Stimulated activated CD4-positive, alpha-beta T cell treated with anti-CD3 and anti-CD28 coated beads, Interleukin-2, amount 100 ng/mL, for 48 hours (primary cell): ENCODE measurements at regions not wholly inside any gene's neighbourhood (a gene's known extent, or its start where the extent isn't known, plus 50 kb on each side); places are given as distances from the start of the nearest gene placed in this dataset.
"Not testable (repeated sequence)": the region's sequence is repeated elsewhere in the genome, so short reads cannot be mapped to it uniquely, and the experiment has no call there.

Experiments used
- DNase-seq, 2 donors: peaks; one replicate each; pipeline ENCODE4 v3.0.0-alpha.2; 2020

DNA sequence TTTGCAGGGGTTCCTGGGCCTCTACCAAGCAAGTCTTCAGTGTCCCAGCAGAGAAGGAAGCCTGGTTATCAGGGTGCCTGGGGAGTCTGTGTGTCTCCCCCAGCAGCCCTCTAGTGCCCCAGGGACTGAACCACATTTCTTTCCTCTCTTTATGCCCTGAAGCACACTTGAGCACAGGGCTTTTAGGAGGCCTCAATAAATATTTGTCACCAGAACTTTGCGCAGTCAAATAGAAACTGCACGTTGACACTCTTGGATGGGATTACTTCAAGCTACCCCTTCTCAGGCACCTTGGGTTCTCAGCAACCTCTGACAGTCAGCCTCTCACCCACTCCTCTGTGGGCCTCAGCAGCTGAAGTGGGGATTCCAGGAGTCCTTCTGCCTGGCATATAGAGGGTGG is 226.6 kb upstream of the HES1 start:
- no peak for DNase-seq

DNA sequence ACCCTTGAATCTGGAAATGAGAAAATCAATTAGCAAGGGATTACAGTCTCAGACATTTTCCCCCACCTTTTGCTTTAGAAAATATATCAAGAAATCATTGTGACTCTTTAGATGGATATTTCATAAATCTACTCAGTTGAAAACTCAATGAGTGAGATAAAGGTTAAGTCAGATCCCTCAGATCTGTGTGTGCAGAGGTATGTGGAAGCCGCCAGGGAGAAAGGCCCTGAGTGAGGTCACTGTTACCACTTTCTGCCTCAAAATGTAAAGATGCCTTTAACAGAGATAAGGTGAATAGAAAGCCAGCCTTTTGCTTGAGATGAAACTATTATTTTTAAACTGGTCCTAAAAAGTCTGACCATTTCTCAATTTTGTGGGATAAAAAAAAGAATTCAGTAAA is 225.6 kb upstream of the HES1 start:
- DNase-seq, result no peak

DNA sequence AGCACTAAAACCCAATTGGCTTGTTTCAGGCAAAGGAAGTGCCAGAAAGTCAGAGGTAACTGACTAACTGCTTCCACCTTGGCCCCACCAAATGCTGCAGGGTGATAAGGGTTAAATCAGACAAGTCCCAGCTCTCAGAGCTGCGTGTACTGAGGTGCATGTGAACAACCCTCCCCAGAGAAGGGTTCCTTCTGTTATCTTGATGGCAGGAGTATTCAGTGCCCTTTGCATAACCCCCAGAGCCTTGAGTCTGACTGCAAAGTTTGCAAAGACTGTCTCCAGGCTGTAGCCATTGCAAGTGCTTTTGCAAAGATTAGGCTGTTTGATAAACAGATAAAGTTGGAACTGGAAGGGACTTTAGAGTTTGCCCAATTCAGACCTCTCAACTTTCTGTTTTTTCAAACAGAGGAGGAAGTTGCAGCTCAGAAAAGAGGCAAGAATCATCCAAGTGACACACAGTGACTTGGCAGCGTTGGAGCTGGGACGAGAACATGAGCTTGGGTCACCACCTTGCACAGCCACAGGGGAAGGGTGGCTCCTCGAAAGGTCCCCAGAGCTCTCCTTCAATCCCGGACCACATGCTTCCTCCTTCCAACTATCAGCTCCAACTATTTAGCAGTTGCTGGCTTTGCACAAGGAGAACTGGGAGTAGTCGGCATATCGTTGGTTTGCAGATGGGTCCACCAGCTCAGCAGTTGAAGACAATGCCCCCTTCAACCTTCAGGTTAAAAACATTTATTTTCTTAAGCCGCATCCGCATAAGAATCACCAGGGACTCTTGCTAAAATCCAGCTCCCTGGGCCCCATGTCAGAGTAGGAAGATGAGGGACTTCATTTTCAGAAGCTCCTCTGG is 224.8 kb upstream of the HES1 start:
- no peak for DNase-seq

DNA sequence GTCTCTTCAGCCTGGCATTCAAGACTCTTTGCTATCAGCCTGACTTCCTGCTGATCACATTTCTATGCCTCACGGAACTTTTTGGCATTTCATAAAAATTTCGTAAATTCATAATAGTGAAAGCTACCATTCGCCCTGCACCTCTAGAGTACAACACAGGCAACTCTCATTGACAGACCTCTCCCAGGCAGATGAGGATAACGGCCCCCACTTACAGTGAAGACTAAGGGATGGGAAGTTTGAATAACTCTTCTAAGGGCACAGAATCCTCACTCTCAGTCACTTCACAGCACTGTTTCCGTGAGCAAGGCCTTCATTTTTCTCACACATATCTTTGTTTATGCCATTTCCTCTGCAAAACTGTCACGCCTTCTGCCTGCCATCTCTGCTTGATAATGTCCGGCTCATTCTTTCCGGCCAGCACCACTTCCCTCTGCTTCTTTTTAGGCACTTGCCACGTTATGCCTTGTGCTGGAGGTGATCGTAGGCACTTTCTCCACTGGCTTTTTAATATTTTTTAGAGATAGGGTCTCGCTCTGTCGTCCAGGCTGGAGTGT is 224.1 kb upstream of the HES1 start:
- no peak for DNase-seq

DNA sequence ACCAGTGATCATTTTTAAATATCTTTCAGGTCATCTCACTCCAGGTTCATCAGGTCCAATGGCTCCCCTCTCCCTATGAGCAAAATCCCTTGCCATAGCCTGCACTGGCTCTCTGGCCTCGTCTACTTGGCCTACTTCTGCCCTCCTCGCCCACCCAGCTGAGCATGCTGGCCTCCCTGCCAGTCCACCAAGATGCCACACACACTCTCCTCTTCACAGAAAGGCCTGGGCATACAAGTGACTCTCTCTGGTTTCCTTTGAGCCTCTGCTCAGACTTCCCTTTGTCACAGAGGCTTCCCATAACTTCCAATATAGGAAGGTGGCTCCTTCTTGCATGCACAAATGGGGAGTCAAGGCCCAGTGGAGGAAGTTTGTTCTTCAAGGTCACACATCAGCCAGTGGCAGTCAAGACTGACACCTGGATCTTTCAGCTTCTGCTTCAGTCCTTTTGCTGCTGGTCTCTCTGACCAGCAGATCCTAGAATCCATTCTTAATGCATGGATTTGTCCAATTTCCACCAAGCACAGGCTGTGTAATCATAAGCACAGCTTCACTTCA is 223.2 kb upstream of the HES1 start:
- no peak for DNase-seq

DNA sequence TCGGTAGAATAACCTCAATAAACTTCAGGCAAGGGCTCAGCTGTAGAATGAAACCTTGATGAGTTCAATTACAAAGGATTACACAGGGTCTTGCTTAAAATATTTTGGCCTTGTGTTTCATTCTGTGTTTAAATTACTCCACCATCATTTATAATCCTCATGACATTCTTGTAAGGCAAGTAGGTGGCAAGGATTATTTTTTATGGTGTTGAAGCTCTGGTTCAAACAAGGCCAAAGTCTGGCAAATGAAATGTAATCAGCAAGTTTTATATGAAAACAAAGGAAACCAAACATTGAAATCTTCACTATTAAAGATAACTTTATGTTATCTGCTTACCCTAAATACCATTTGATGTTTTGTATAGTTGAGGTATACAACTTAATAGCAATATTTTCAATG is 221.3 kb upstream of the HES1 start:
- no peak for DNase-seq

DNA sequence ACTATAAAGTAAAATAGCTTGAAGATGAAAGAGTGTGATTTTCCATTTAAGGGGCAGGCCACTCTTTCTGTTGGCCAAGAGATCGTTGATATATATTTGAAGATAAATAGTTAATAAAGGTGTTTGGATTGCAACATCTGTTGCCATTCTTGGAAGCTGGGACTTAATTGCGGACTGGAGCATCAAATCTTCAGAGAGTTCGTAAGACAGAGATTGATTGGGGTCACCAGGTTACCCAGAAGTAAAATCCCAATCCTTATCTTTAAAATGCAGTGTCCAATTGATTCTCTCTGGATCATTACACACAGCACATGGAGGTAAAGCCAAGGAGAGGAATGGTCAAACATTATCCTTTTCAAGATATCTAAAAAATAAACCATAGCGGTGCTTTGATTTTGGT is 220.8 kb upstream of the HES1 start:
- DNase-seq, result no peak

DNA sequence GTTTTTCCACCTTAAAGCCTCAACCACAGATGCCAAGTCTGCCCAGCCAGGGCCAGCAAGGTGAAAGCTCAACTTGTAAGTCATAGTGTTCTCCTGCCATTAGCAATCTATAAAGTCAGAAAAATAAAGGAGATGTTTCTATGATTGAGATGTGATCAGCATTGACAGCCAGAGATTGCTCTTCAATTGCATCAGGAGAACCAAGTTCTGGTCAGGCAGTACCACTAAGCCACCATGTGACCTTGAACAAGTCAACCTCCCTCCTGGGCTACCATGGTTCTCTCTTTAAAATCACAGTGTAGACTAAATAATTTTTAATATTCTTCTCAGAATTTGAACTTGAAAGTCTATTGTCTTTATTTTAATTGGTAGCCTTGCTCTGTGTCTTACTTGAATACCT is 220.3 kb upstream of the HES1 start:
- DNase-seq, result no peak

DNA sequence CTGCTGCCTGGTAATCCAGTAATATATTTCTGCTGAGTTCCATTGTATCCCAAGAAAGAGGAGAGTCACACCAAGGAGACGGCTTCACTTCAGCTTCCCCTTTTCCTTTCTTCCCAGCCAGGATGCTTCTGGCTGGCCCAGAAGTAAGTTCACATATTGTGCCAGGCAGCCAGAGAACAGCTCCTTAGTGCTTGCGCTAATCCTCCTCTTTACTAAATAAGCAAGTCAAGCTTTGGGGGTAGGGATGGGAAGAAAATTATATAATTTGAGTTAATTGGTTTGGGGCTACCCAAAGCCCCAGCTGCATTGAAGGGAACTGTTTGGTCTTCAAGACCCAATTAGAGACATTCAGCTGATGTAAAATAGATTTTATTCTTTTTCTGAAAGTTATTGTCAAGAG is 218.8 kb upstream of the HES1 start:
- DNase-seq, result no peak

DNA sequence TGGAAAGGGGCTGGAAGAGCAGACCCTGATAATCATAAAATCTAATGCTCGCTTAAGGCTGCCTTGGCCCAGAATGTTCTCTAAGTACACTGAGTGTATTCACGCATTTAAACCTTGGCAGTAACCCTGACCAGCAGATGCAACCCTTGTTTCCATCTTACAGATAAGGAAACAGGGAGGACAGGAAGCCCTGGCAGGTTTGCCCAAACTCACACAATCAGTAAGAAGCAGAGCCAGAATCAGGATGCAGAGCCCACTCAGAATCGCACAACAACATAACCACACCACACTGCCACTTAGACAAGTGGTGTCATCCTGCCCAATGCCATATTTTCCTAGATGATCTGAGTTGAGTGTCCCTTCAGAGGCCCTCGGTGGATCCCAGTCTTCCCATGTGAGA is 214.5 kb upstream of the HES1 start:
- no peak for DNase-seq

DNA sequence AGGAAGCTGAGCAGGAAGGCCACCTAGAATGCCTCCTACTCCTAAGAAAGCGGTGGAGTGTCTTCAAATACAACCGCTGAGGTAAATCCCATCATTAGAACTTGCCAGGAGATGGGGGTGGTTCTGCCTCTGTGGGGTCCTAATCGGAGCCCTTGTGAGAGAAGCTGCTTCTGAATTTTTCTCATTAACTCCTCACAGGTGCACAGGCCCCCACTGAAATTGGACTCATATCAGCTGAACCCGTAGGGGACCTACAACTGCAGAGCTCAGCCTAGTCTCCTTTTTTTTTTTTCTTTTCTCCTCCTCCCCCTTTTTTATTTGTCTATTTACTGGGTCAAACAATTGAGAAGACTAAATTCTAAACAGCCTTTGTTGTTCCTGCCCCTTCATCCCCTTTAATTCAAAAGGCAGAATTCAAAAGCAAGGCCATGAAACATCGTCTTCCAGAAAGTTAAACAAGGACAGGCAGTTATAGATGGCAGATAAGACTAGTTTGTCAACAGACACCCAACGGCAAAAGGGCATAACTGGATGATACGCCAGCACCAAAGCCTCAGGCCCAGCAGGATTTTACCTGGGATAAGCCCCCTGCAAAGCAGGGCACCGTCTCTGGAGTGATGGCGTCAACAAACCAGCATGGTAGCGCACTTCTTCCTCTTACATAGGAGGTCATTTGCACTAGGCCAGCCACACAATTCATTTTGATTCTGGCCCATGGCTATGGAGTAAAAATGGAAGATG is 213.7 kb upstream of the HES1 start:
- no peak for DNase-seq

DNA sequence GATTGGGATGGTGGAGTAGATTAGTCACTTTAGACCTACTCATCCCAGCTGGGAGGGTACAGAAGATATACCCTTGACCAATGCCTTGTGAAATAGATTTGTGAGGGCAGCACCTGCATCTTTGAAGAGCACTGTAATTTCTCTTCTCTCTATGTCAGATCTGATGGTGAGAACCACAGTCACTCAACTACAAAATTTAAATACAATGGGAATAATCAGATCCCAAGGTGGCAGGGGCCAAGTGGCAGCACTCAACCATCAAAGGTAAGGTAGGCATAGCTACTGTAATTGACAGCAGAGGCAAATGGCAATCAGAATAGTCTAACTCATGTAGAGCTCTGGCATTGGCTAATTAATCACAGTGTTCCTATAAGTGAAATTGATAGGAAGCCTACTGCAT is 212.0 kb upstream of the HES1 start:
- DNase-seq, result not testable (repeated sequence)

DNA sequence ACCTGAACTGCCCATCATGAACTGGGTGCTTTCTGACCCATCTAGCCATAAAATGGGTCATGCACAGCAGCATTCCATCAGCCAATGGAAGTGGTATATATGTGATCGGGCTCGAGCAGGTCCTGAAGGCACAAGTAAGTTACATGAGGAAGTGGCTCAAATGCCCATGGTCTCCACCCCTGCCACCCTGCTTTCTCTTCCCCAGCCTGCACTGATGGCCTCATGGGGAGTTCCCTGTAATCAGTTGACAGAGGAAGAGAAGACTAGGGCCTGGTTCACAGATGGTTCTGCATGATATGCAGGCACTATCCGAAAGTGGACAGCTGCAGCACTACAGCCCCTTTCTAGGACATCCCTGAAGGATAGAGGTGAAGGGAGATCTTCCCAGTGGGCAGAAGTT is 209.9 kb upstream of the HES1 start:
- DNase-seq, result not testable (repeated sequence)

DNA sequence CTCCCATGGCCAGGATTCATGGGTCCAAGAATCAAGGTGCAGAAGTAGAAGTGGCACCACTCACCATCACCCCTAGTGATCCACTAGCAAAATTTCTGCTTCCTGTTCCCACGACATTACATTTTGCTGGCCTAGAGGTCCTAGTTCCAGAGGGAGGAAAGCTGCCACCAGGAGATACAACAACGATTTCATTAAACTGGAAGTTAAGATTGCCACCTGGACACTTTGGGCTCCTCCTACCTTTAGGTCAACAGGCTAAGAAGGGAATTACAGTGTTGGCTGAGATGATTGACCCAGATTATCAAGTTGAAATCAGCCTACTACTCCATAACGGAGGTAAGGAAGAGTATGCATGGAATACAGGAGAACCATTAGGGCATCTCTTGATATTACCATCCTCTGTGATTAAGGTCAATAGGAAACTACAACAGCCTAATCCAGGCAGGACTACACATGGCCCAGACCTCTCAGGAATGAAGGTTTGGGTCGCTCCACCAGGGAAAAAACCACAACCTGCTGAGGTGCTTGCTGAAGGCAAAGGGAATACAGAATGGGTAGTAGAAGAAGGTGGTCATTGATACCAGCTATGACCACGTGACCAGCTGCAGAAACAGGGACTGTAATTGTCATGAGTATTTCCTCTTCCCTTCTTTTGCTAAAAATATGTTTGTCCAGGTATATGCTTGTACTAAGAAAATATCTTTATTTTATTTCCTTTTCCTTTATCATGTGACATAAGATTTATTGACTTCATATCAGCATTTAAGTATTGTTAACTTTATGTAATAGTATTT is 208.3 kb upstream of the HES1 start:
- DNase-seq, result not testable (repeated sequence)

DNA sequence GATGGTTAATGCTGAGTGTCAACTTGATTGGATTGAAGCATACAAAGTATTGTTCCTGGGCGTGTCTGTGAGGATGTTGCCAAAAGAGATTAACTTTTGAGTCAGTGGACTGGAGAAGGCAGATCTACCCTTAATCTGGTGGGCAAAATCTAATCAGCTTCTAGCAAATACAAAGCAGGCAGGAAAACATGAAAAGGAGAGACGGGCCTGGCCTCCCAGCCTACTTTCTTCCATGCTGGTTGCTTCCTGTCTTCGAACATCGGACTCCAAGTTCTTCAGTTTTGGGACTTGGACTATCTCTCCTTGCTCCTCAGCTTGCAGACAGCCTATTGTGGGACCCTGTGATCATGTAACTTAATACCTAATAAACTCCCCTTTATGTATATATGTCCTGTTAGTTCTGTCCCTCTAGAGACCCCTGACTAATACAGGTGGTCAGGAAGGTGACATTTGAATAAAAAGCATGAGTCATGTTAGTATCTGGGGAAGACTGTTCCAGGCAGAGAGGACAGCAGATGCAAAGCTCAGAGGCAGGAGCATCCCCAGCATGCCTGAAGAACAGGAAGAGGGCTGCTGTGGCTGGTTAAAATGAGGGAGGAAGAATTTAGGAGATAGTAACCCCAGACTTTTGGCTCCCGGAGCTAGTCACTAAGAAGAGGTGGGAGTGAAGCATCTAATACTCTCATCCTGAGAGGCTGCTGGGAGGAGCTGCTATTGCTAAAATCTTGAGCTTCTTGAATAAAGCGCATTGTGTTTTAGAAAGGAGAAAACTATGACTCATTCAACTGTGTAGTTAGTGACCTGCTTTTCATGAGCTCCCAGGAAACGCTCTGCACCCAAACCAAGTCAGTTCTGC is 207.4 kb upstream of the HES1 start:
- DNase-seq, result no peak

DNA sequence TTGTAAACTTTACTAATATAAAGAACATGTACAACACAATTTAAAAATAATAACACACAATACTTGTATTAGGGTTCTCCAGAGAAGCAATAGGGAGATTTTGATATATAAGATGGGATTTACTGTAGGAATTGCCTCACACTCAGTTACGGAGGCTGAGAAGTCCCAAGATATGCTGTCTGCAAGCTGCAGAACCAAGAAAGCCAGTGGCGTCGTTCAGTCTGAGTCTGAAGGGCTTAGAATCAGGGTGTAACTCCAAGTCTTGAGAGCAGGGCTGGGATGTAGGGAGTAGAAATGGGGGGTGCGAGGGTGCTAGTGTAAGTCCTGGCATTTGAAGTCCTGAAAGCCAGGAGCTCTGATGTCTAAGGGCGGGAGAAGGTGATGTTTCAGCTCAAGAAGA is 206.6 kb upstream of the HES1 start:
- DNase-seq, result no peak

DNA sequence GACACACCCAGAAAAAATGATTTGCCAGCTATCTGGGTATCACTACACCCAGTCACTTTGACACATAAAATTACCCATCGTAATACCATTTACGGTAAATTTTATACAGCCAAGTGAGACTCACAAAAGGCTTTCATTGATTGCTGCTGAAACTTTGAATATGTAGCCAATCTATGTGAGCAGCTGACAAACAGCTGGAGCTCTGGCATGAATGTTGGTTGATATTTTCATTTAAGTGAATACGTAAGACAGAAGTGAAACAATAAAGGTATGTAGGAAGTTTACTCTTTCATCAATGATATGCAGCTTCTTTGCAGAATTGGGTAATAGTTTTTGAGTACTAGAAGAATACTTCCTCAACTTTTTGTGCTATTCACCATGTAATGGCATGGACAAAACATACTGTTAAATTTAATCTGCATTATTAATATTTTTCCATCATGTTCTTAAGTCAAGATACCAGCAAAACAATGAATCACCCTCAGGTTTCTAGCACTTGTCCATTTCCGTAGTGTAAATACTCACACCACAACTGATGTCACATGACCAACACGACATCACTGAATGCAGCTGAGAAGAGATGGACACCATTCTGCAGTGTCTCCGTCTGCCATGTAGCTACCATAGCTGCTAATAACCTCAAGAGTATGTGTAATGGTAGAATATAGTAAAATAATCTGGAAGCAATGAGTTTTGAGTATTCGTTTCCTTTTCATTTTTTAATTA is 205.9 kb upstream of the HES1 start:
- no peak for DNase-seq

DNA sequence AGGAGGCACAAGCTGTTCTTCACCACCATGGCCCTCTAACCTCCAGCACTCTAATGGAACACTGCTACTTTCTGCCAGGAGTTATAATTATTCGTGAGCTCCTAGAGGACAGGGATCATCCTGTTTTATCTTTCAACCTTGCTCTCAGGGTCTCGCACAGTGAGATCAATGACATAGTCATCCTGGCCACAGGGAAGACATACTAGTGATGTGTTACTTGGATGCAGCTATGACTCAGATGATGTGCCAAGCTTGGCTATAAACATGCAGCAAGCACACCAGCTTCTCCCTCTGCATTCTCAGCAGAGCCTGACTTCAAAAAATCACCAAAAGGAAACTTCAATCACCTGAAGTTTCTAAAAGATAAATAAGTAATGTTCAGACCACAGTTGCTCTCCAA is 203.8 kb upstream of the HES1 start:
- no peak for DNase-seq

DNA sequence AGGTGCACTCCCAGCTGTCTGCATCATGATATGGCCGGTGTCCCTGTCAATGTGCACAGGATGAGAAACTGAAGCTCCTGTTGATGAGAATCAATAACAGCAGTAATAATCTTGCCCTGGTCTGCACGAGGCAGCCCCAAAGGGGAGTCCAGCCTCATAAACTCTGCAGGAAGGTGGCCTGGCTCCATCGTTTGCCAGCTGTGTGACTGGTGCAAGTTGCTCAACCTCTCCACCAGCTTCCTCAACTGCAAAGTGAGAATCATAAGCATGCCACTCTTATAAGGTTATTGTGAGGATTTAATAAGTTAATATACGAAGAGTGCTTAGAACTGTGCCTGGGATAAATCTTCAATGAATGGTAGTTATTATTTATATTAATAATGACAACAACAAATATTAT is 203.4 kb upstream of the HES1 start:
- no peak for DNase-seq

DNA sequence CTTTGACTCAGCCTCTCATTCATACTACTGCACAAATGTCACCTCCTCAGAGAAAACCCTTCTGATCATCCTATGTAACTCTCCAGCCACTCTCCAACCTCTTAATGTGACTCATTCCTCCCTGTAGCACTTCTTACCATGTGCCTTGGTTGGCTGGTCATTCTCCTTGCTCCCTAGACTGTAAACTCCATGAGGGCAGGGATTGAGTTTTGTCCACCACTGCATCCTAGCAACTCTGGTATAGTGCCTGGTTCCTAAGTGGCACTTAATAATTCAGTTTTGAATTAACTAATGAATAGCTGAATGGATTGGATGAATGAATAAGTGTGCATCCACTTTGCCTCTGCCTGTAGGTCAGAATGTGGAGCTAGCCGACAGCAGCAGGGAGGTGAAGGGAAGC is 202.5 kb upstream of the HES1 start:
- no peak for DNase-seq

DNA sequence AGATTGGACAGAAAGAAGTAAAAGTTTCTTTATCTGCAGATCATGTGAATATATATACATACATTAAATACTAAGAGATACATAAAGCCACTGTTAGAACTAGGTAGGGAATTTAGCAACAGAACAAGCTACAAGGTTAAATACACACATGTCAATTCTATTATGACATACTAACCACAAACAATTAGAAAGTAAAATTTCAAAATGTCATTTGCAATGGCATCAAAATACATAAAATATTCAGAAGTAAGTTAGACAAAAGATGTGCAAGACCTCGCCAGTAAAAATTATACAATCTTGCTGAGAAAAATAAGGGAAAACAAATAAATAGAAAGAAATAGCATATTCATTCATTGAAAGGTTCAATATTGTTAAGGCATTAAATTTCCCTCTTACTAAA is 200.0 kb upstream of the HES1 start:
- no peak for DNase-seq
